ENCODE measurements at regions not wholly inside any gene's neighbourhood (a gene's known extent, or its start where the extent isn't known, plus 50 kb on each side); places are given as distances from the start of the nearest gene placed in this dataset.

- TF ChIP-seq CTCF (conservative IDR thresholded peaks at IDR 0.05 in 1 of 2, IDR thresholded peaks at IDR 0.05 in 1 of 2; ENCODE audit: low read depth in 1 of 2, low read length in 2 of 2), result no peak
- no peak for TF ChIP-seq EZH2 (IDR thresholded peaks at IDR 0.05; ENCODE audit: low read length, missing control alignments)
Measured at GRCh38 chr2:131659168-131659572, 131.5 kb downstream of the CCDC74A start.

Data from fibroblast of lung (primary cell).